PC-3 (cell line): ENCODE measurements at regions not wholly inside any gene's neighbourhood (a gene's known extent, or its start where the extent isn't known, plus 50 kb on each side); places are given as distances from the start of the nearest gene placed in this dataset.

Source experiments
- ATAC-seq: fragments of 200-7000 bp; cut with Tn5 transposase; 2 replicates; pipeline ENCODE4 v1.9.1; 2020; ENCODE audit warnings: mild to moderate bottlenecking, moderate library complexity
- BruUV-seq: library from RNA; stranded (reverse); fragments of 400-500 nt; replicated peaks from 2 replicates; lab custom pipeline; 2021; lab: Mats Ljungman, UMichigan
- CTCF ChIA-PET: fragments of 300-600 bp; sonication (Branson Sonifier 250); formaldehyde crosslinking; loops from one replicate; lab custom pipeline; 2022; ENCODE audit warnings: antibody characterized with exemption; lab: Charles Lee
- POLR2A ChIA-PET: fragments of 300-600 bp; sonication (Branson Sonifier 250); formaldehyde crosslinking; loops from one replicate; lab custom pipeline; 2022; ENCODE audit warnings: antibody characterized with exemption; ENCODE audit not compliant: unreplicated experiment; lab: Charles Lee
- DNase-seq: peaks from one replicate; pipeline ENCODE4 v3.0.0-alpha.2; 2015
- H2AFZ ChIP-seq: fragments of 300-600 bp; sonication (generic); 2 replicates; pipeline ENCODE4 v1.6.0; 2016; ENCODE audit warnings: antibody characterized with exemption, low read length
- H3F3A ChIP-seq: fragments of 300-600 bp; sonication (generic); one replicate; pipeline ENCODE4 v1.6.0; 2017; ENCODE audit warnings: antibody characterized with exemption, low read length, control low read depth, mild to moderate bottlenecking; ENCODE audit not compliant: unreplicated experiment
- H3K27ac ChIP-seq: fragments of 300-600 bp; sonication (generic); 2 replicates; pipeline ENCODE4 v1.5.1; 2016; ENCODE audit warnings: mild to moderate bottlenecking, low read length
- H3K27me3 ChIP-seq: fragments of 300-600 bp; sonication (generic); 2 replicates; pipeline ENCODE4 v1.6.1; 2016; ENCODE audit warnings: low read length, mixed read lengths
- H3K36me3 ChIP-seq: fragments of 300-600 bp; sonication (generic); 2 replicates; pipeline ENCODE4 v1.6.1; 2016; ENCODE audit warnings: low read depth, mixed run types, low read length, mixed read lengths
- H3K4me1 ChIP-seq: fragments of 300-600 bp; sonication (generic); 2 replicates; pipeline ENCODE4 v1.5.1; 2016; ENCODE audit warnings: low read length; ENCODE audit not compliant: insufficient read depth
- H3K4me2 ChIP-seq: fragments of 300-600 bp; sonication (generic); 2 replicates; pipeline ENCODE4 v1.6.0; 2016; ENCODE audit warnings: low read length
- H3K4me3 ChIP-seq: fragments of 300-600 bp; sonication (generic); 2 replicates; pipeline ENCODE4 v1.5.1; 2016; ENCODE audit warnings: mild to moderate bottlenecking, low read length, mixed read lengths
- H3K79me2 ChIP-seq: fragments of 300-600 bp; sonication (generic); 2 replicates; pipeline ENCODE4 v1.6.1; 2017; ENCODE audit warnings: low read length, mixed read lengths
- H3K9ac ChIP-seq: fragments of 300-600 bp; sonication (generic); 2 replicates; pipeline ENCODE4 v1.6.0; 2016; ENCODE audit warnings: mild to moderate bottlenecking, low read length
- H3K9me2 ChIP-seq: fragments of 300-600 bp; sonication (generic); replicated peaks from 2 replicates; pipeline ENCODE4 v1.6.1; 2016; ENCODE audit warnings: mixed run types, low read length, mixed read lengths
- H3K9me3 ChIP-seq: fragments of 300-600 bp; sonication (generic); 2 replicates; pipeline ENCODE4 v1.6.1; 2016; ENCODE audit warnings: low read length, mixed read lengths
- H4K20me1 ChIP-seq: fragments of 300-600 bp; sonication (generic); 2 replicates; pipeline ENCODE4 v1.6.1; 2016; ENCODE audit warnings: low read length, mixed read lengths
- EZH2 ChIP-seq: fragments of 300-600 bp; sonication (generic); IDR thresholded peaks from one replicate; pipeline ENCODE4 v1.6.1; 2017; ENCODE audit warnings: antibody characterized with exemption, mild to moderate bottlenecking, low read length; ENCODE audit not compliant: unreplicated experiment
- EZH2phosphoT487 ChIP-seq: fragments of 300-600 bp; sonication (generic); IDR thresholded peaks from 2 replicates; pipeline ENCODE4 v1.6.1; 2018; ENCODE audit warnings: mild to moderate bottlenecking, antibody characterized with exemption, low read length, borderline replicate concordance
- intact Hi-C: fragments of 100-400 bp; cut with micrococcal nuclease; formaldehyde crosslinking; loops from 2 replicates; pipeline ENCODE4 v1.9.0; 2023
- TF ChIP-seq, protein P1 (sequence below): fragments of 300-600 bp; sonication (generic); conservative IDR thresholded peaks from 2 replicates; pipeline ENCODE4 v1.5.1; 2017; ENCODE audit warnings: antibody characterized with exemption, low read depth, mild to moderate bottlenecking, low read length

DNA sequence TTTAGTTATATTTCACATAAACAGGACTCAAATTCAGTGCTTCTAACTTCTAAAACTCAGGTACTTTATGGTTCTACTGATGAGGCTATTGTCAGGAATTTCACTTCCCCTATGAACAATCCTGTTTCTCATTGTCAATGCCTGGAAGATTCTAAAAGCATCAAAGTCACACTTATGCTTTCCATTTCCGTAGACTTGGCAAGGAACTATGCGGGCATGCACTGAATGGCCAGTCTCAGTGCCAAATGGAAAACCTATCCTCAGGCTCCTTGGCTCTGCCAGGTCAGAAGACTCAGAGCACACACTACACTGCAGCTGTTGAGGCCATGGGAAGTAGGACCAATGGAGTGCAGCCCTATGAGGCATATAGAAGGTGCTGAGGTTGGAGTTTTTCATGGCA lies 97.0 kb upstream of the PTPN13 start:
- no peaks in the 10 kb centered on the region for H3K27me3 ChIP-seq
- no peaks in the 10 kb centered on the region for H3K36me3 ChIP-seq
- no peaks in the 10 kb centered on the region for H3K9me2 ChIP-seq
- peaks cover 2% of the 10 kb centered on the region for H3F3A ChIP-seq
- intact Hi-C loops = no loop called here
- peak overlapping the region; percentile 84 for H3K27ac ChIP-seq
- no peaks in the 10 kb centered on the region for H3K9me3 ChIP-seq
- no TSS peak for BruUV-seq
- DNase-seq (peak; percentile 88), ATAC-seq (peak; percentile 80)
- peaks cover 55% of the 10 kb centered on the region for H3K4me1 ChIP-seq
- POLR2A ChIA-PET = no interaction called here
- H3K9ac ChIP-seq = 0 out of 2 replicates have a peak overlapping the region, but pooled peaks have one; percentile 7
- H3K4me2 ChIP-seq = peak overlapping the region; percentile 80
- CTCF ChIA-PET = interaction anchor here (0.6 kb wide), 1 partner anchor 414 kb away, joined by 3 read pairs; no protein-coding TSS in a partner anchor
- H2AFZ ChIP-seq = no peak overlapping the region
- no peaks in the 10 kb centered on the region for H4K20me1 ChIP-seq
- H3K4me3 ChIP-seq = peak overlapping the region; percentile 55
- H3K79me2 ChIP-seq = no peaks in the 10 kb centered on the region
- TF ChIP-seq EZH2 (no peak), EZH2phosphoT487 (no peak)
- TF ChIP-seq, protein P1, sequence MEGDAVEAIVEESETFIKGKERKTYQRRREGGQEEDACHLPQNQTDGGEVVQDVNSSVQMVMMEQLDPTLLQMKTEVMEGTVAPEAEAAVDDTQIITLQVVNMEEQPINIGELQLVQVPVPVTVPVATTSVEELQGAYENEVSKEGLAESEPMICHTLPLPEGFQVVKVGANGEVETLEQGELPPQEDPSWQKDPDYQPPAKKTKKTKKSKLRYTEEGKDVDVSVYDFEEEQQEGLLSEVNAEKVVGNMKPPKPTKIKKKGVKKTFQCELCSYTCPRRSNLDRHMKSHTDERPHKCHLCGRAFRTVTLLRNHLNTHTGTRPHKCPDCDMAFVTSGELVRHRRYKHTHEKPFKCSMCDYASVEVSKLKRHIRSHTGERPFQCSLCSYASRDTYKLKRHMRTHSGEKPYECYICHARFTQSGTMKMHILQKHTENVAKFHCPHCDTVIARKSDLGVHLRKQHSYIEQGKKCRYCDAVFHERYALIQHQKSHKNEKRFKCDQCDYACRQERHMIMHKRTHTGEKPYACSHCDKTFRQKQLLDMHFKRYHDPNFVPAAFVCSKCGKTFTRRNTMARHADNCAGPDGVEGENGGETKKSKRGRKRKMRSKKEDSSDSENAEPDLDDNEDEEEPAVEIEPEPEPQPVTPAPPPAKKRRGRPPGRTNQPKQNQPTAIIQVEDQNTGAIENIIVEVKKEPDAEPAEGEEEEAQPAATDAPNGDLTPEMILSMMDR = no peak

DNA sequence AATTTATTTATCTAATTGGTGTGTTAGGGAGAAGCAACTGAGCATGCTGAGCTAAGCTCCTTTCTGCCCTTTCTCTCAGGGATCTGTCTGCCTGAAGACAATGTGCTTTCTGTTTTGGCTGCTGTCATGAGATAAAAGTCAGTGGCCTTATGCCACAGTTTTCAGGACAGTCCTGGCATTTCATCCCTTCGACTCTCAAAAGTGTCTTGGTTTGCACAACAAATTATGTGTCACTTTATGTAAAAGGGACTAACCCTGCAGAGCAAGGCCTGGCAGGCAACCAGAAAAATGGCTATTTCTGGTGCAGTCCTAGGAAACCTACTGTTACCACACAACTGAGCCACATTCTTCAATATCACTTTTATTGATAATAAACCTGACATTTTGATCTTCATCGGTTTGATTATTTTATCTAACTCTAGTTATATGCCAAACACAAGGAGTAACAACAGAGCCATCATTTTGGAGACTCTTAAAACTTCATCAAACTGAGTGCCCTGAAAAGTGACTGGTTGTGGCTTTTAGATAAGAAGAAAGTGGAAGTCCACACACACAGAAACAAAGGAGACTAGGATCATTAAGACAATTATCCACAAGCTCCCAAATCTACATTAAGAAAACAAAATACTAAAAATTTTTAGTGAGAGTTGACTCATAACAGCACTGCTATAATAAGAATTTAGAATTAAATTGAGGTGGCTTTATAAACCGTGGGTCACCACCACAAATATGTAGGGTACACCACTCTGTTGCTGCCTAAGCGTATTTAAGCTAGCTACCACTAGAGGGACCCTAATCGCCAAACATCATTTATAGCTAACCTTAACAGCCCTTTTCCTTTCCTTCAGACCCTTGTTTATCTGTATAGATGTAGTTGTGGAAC lies 95.9 kb upstream of the PTPN13 start:
- intact Hi-C loops = loop anchor here (1.0 kb wide), 1 partner anchor 96 kb away; the partner anchor contains the start of gene PTPN13
- H4K20me1 ChIP-seq = no peaks in the 10 kb centered on the region
- no peaks in the 10 kb centered on the region for H3K9me2 ChIP-seq
- no peak for TF ChIP-seq EZH2phosphoT487
- TF ChIP-seq, protein P1 = peak; percentile 80
- no peak for TF ChIP-seq EZH2
- peak; percentile 71 for DNase-seq
- BruUV-seq = no TSS peak
- no peaks in the 10 kb centered on the region for H3K27me3 ChIP-seq
- ChIA-PET CTCF (interaction anchor here (0.6 to 1.1 kb wide), 4 partner anchors 24 to 187 kb away, joined by 3 to 9 read pairs (median 4); partner anchors contain the start of gene PTPN13), POLR2A (no interaction called here)
- H3K27ac ChIP-seq = peak overlapping the region; percentile 84
- H3F3A ChIP-seq = peaks cover 2% of the 10 kb centered on the region
- no peak overlapping the region for H3K4me3 ChIP-seq
- no peak overlapping the region for H3K9ac ChIP-seq
- no peaks in the 10 kb centered on the region for H3K36me3 ChIP-seq
- H2AFZ ChIP-seq = peak overlapping the region; percentile 29; the same call in 1 of the 2 replicates
- peak overlapping the region; percentile 80 for H3K4me2 ChIP-seq
- peaks cover 55% of the 10 kb centered on the region for H3K4me1 ChIP-seq
- no peaks in the 10 kb centered on the region for H3K79me2 ChIP-seq
- H3K9me3 ChIP-seq = no peaks in the 10 kb centered on the region
- ATAC-seq = peak; percentile 42
